Panc1 (cell line): ENCODE measurements at regions not wholly inside any gene's neighbourhood (a gene's known extent, or its start where the extent isn't known, plus 50 kb on each side); places are given as distances from the start of the nearest gene placed in this dataset.
"Not testable (repeated sequence)": the region's sequence is repeated elsewhere in the genome, so short reads cannot be mapped to it uniquely, and the experiment has no call there.

ENCODE experiments used
- ATAC-seq: fragments of 200-7000 bp; cut with Tn5 transposase; 2 replicates; pipeline ENCODE4 v1.9.1; 2020; ENCODE audit warnings: mild to moderate bottlenecking, moderate library complexity
- BruUV-seq: library from RNA; stranded (reverse); fragments of 400-500 nt; replicated peaks from 2 replicates; lab custom pipeline; 2021; lab: Mats Ljungman, UMichigan
- CTCF ChIA-PET: fragments of 300-600 bp; sonication (Branson Sonifier 250); formaldehyde crosslinking; loops from one replicate; lab custom pipeline; 2022; ENCODE audit warnings: antibody characterized with exemption; lab: Charles Lee
- POLR2A ChIA-PET: fragments of 300-600 bp; sonication (Branson Sonifier 250); formaldehyde crosslinking; loops from one replicate; lab custom pipeline; 2022; ENCODE audit warnings: antibody characterized with exemption; lab: Charles Lee
- DNase-seq: peaks from one replicate; pipeline ENCODE4 v3.0.0-alpha.2; 2010; ENCODE audit warnings: low read depth, low spot score
- H3K27ac ChIP-seq: 2 replicates; pipeline ENCODE4 v1.5.1; 2011; ENCODE audit warnings: mild to moderate bottlenecking, low read length, inconsistent platforms
- H3K27me3 ChIP-seq: fragments of 200-500 bp; sonication (Bioruptor generic); 2 replicates; pipeline ENCODE4 v1.6.0; 2014; ENCODE audit warnings: low read length, inconsistent platforms; ENCODE audit not compliant: control insufficient read depth, insufficient read depth
- H3K36me3 ChIP-seq: fragments of 200-500 bp; sonication (Bioruptor generic); 2 replicates; pipeline ENCODE4 v1.5.1; 2014; ENCODE audit warnings: inconsistent platforms, mild to moderate bottlenecking, low read length, moderate library complexity; ENCODE audit not compliant: control insufficient read depth, insufficient read depth
- H3K4me1 ChIP-seq: 2 replicates; pipeline ENCODE4 v1.5.1; 2011; ENCODE audit warnings: inconsistent platforms, mild to moderate bottlenecking, low read length, moderate library complexity; ENCODE audit not compliant: control insufficient read depth, insufficient read depth
- H3K4me3 ChIP-seq, 2 experiments: 2 replicates each; pipeline ENCODE4 v1.5.1; 2011 to 2012; ENCODE audit warnings: low read depth in 2 of 2, low read length in 2 of 2, mild to moderate bottlenecking in 2 of 2, inconsistent platforms in 1 of 2, moderate library complexity in 1 of 2
- H3K9me3 ChIP-seq: fragments of 200-500 bp; sonication (Bioruptor generic); 2 replicates; pipeline ENCODE4 v1.5.1; 2014; ENCODE audit warnings: low read depth, mild to moderate bottlenecking, inconsistent platforms, low read length, moderate library complexity; ENCODE audit not compliant: control insufficient read depth, insufficient read depth
- POLR2AphosphoS5 ChIP-seq: IDR thresholded peaks from 2 replicates; pipeline ENCODE4 v1.6.1; 2012; ENCODE audit warnings: mild to moderate bottlenecking, low read depth, low read length, moderate library complexity
- SIN3A ChIP-seq: IDR thresholded peaks from 2 replicates; pipeline ENCODE4 v1.6.1; 2012; ENCODE audit warnings: low read depth, mild to moderate bottlenecking, low read length, moderate library complexity, borderline replicate concordance; ENCODE audit not compliant: insufficient read depth
- TCF7L2 ChIP-seq: IDR thresholded peaks from 2 replicates; pipeline ENCODE4 v1.6.1; 2011; ENCODE audit warnings: mild to moderate bottlenecking, low read depth, low read length, inconsistent platforms
- in situ Hi-C: cut with HindIII; loops from 2 replicates; pipeline ENCODE4 v1.10.0; 2016; ENCODE audit warnings: low sequenced_read_pairs, low pct_unique_long_range_greater_than_20kb
- intact Hi-C: fragments of 100-400 bp; cut with micrococcal nuclease; formaldehyde crosslinking; loops from one replicate; pipeline ENCODE4 v1.10.0; 2022; ENCODE audit not compliant: unreplicated experiment
- TF ChIP-seq, protein P1 (sequence below), 2 experiments: IDR thresholded peaks; 2 replicates each; pipeline ENCODE4 v1.6.1; 2011 to 2012; ENCODE audit warnings: low read depth in 2 of 2, control low read depth in 1 of 2, low read length in 1 of 2, mild to moderate bottlenecking in 1 of 2, moderate library complexity in 1 of 2; ENCODE audit not compliant: insufficient read depth in 1 of 2
- TF ChIP-seq, protein P2 (sequence below): fragments of 450-650 bp; IDR thresholded peaks from 2 replicates; pipeline ENCODE4 v1.5.1; 2017; ENCODE audit warnings: mild to moderate bottlenecking

DNA sequence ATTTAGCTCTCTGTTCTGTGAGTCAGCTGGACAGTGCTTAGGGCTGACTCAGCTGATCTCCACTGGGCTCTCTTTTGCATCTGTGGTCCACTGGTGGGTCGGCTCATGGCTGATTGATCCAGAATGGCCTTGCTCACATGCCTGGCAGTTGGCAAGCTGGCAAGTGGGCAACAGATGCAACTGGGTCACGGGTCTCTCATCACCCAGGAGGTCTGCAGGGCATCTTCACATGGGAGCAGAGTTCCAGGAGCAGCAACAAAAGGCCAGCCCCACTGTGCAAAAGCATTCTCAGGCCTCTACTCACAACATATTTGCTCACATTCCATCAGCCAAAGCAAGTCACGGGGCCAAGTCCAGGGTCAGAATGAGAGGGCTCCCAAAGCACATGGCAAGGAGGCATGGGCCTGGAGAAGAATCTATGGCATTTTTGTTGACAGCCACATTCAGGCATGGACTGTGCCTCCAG is 98.8 kb downstream of the OAT start:
- TF ChIP-seq, protein P1, sequence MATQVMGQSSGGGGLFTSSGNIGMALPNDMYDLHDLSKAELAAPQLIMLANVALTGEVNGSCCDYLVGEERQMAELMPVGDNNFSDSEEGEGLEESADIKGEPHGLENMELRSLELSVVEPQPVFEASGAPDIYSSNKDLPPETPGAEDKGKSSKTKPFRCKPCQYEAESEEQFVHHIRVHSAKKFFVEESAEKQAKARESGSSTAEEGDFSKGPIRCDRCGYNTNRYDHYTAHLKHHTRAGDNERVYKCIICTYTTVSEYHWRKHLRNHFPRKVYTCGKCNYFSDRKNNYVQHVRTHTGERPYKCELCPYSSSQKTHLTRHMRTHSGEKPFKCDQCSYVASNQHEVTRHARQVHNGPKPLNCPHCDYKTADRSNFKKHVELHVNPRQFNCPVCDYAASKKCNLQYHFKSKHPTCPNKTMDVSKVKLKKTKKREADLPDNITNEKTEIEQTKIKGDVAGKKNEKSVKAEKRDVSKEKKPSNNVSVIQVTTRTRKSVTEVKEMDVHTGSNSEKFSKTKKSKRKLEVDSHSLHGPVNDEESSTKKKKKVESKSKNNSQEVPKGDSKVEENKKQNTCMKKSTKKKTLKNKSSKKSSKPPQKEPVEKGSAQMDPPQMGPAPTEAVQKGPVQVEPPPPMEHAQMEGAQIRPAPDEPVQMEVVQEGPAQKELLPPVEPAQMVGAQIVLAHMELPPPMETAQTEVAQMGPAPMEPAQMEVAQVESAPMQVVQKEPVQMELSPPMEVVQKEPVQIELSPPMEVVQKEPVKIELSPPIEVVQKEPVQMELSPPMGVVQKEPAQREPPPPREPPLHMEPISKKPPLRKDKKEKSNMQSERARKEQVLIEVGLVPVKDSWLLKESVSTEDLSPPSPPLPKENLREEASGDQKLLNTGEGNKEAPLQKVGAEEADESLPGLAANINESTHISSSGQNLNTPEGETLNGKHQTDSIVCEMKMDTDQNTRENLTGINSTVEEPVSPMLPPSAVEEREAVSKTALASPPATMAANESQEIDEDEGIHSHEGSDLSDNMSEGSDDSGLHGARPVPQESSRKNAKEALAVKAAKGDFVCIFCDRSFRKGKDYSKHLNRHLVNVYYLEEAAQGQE (IDR thresholded peaks at IDR 0.05; ENCODE audit: insufficient read depth in 1 of 2, low read depth in 2 of 2, low read length in 1 of 2) = no peak
- TF ChIP-seq, protein P2, sequence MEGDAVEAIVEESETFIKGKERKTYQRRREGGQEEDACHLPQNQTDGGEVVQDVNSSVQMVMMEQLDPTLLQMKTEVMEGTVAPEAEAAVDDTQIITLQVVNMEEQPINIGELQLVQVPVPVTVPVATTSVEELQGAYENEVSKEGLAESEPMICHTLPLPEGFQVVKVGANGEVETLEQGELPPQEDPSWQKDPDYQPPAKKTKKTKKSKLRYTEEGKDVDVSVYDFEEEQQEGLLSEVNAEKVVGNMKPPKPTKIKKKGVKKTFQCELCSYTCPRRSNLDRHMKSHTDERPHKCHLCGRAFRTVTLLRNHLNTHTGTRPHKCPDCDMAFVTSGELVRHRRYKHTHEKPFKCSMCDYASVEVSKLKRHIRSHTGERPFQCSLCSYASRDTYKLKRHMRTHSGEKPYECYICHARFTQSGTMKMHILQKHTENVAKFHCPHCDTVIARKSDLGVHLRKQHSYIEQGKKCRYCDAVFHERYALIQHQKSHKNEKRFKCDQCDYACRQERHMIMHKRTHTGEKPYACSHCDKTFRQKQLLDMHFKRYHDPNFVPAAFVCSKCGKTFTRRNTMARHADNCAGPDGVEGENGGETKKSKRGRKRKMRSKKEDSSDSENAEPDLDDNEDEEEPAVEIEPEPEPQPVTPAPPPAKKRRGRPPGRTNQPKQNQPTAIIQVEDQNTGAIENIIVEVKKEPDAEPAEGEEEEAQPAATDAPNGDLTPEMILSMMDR = no peak
- TF ChIP-seq TCF7L2 (no peak), SIN3A (no peak), POLR2AphosphoS5 (no peak)
- POLR2A ChIA-PET = no interaction called here
- Histone ChIP-seq H3K27me3 (no peaks in the 10 kb centered on the region; the same call in 1 of the 2 replicates), H3K4me3 (no peak overlapping the region), H3K36me3 (no peaks in the 10 kb centered on the region), H3K27ac (no peak overlapping the region), H3K4me1 (no peaks in the 10 kb centered on the region), H3K9me3 (no peaks in the 10 kb centered on the region)
- ATAC-seq = no peak
- CTCF ChIA-PET = no interaction called here
- in situ Hi-C loops = no loop called here
- no TSS peak for BruUV-seq
- intact Hi-C loops = no loop called here
- DNase-seq = no peak

DNA sequence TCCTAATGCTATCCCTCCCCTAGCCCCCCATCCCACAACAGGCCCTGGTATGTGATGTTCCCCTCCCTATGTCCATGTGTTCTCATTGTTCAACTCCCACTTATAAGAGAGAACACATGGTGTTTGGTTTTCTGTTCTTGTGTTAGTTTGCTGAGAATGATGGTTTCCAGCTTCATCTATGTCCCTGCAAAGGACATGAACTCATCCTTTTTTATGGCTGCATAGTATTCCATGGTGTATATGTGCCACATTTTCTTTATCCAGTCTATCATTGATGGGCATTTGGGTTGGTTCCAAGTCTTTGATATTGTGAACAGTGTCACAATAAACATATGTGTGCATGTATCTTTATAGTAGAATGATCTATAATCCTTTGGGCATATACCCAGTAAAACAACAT is 99.2 kb downstream of the OAT start:
- CTCF ChIA-PET, H3K4me3 ChIP-seq, POLR2A ChIA-PET, ATAC-seq, in situ Hi-C loops, H3K36me3 ChIP-seq, H3K4me1 ChIP-seq, DNase-seq, H3K27ac ChIP-seq, BruUV-seq, intact Hi-C loops, H3K27me3 ChIP-seq, H3K9me3 ChIP-seq: not testable (repeated sequence)

DNA sequence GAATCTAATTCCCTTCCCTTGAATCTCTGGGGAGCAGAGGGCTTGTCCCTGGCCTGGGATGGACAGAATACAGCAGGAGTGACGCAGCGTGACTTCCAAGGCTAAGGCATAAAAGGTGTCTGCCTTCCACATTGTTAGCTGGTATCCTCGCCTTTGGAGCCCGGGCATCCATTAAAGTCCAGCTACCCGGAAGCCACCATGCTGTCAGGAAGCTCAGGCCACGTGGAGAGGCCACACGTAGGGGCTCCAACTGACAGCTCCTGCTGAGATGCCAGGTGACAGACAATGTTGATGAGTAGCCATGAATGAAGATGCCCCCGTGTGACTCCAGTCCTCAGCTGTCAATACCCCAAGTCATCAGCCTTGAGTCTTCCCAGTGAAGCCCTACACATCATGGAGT is 99.9 kb downstream of the OAT start:
- H3K27ac ChIP-seq = no peak overlapping the region
- H3K9me3 ChIP-seq = no peaks in the 10 kb centered on the region
- DNase-seq = no peak
- no peaks in the 10 kb centered on the region for H3K4me1 ChIP-seq
- no peak overlapping the region for H3K4me3 ChIP-seq
- H3K36me3 ChIP-seq = no peaks in the 10 kb centered on the region
- TF ChIP-seq POLR2AphosphoS5 = no peak
- TF ChIP-seq, protein P2 = no peak
- TF ChIP-seq, protein P1 (IDR thresholded peaks at IDR 0.05; ENCODE audit: insufficient read depth in 1 of 2, low read depth in 2 of 2, low read length in 1 of 2) = no peak
- no peak for TF ChIP-seq SIN3A
- TF ChIP-seq TCF7L2 = no peak
- intact Hi-C loops = no loop called here
- in situ Hi-C loops = no loop called here
- ATAC-seq = no peak
- ChIA-PET POLR2A (no interaction called here), CTCF (no interaction called here)
- H3K27me3 ChIP-seq = no peaks in the 10 kb centered on the region; the same call in 1 of the 2 replicates
- no TSS peak for BruUV-seq
